ENCODE measurements at regions not wholly inside any gene's neighbourhood (a gene's known extent, or its start where the extent isn't known, plus 50 kb on each side); places are given as distances from the start of the nearest gene placed in this dataset.

- no peak for TF ChIP-seq USF2 (IDR thresholded peaks at IDR 0.05; ENCODE audit: low read depth, low read length)
- TF ChIP-seq CTCF (conservative IDR thresholded peaks at IDR 0.05; ENCODE audit: low read depth, low read length) = no peak
- TF ChIP-seq FOS (IDR thresholded peaks at IDR 0.05; ENCODE audit: low read depth, low read length) = no peak
- no peak for TF ChIP-seq POLR2A (IDR thresholded peaks at IDR 0.05; ENCODE audit: low read depth, low read length)
- TF ChIP-seq MAZ (IDR thresholded peaks at IDR 0.05; ENCODE audit: borderline replicate concordance, low read depth, low read length) = no peak
- no peak for TF ChIP-seq MXI1 (IDR thresholded peaks at IDR 0.05; ENCODE audit: borderline replicate concordance, low read depth, low read length)
- TF ChIP-seq RFX5 (IDR thresholded peaks at IDR 0.05; ENCODE audit: low read depth, low read length) = no peak
- no peak for TF ChIP-seq SMC3 (IDR thresholded peaks at IDR 0.05; ENCODE audit: low read depth, low read length)
- no peak for TF ChIP-seq BHLHE40 (IDR thresholded peaks at IDR 0.05; ENCODE audit: low read depth, low read length)
- no peak for TF ChIP-seq CEBPB (IDR thresholded peaks at IDR 0.05; ENCODE audit: low read depth, low read length)
- TF ChIP-seq RCOR1 (IDR thresholded peaks at IDR 0.05; ENCODE audit: insufficient replicate concordance, low read length) = no peak
- no peak for TF ChIP-seq MAFK (IDR thresholded peaks at IDR 0.05; ENCODE audit: low read depth, low read length)
- TF ChIP-seq CHD1 (IDR thresholded peaks at IDR 0.05; ENCODE audit: low read depth, low read length) = no peak
- TF ChIP-seq ELK1 (IDR thresholded peaks at IDR 0.05; ENCODE audit: borderline replicate concordance, low read depth, low read length) = no peak
These were observed 81.7 kb upstream of the FRMD1 start for GRCh38 chr6:168160506-168161370.

All from IMR-90 (cell line).